SU-DHL-6 (cell line): ENCODE measurements at regions not wholly inside any gene's neighbourhood (a gene's known extent, or its start where the extent isn't known, plus 50 kb on each side); places are given as distances from the start of the nearest gene placed in this dataset.

Experiments used
- EZH2phosphoT487 ChIP-seq: fragments of 200-600 bp; sonication (generic), shearing (Covaris generic); conservative IDR thresholded peaks from 2 replicates; pipeline ENCODE4 v1.6.1; 2018; ENCODE audit warnings: mild to moderate bottlenecking, antibody characterized with exemption, low read length, moderate library complexity, mixed read lengths
- TF ChIP-seq, protein P1 (sequence below): fragments of 200-600 bp; sonication (generic); IDR thresholded peaks from one replicate; pipeline ENCODE4 v1.5.1; 2017; ENCODE audit warnings: antibody characterized with exemption, mild to moderate bottlenecking, low read length, moderate library complexity; ENCODE audit not compliant: insufficient read depth, poor library complexity, severe bottlenecking

DNA sequence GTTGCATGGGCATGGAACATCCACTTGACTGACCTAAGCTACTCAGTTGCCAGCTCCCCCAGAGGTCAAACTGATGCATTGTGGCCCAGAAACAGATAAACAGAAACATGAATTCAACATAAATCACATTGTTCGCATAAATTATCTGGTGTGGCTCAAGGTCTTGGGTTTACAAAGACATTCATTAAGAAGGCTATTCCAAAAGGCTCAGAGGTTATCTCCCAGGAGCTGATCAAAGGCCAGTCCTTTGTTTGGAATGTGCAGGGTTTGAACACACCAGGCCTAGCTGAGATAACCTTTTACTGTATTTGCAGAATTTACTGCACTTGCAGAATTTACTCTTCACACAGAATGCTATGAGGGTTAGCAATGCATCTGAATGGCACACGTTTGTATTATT lies 96.4 kb upstream of the DCD start:
- TF ChIP-seq, protein P1, sequence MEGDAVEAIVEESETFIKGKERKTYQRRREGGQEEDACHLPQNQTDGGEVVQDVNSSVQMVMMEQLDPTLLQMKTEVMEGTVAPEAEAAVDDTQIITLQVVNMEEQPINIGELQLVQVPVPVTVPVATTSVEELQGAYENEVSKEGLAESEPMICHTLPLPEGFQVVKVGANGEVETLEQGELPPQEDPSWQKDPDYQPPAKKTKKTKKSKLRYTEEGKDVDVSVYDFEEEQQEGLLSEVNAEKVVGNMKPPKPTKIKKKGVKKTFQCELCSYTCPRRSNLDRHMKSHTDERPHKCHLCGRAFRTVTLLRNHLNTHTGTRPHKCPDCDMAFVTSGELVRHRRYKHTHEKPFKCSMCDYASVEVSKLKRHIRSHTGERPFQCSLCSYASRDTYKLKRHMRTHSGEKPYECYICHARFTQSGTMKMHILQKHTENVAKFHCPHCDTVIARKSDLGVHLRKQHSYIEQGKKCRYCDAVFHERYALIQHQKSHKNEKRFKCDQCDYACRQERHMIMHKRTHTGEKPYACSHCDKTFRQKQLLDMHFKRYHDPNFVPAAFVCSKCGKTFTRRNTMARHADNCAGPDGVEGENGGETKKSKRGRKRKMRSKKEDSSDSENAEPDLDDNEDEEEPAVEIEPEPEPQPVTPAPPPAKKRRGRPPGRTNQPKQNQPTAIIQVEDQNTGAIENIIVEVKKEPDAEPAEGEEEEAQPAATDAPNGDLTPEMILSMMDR = no peak
- no peak for TF ChIP-seq EZH2phosphoT487
